ENCODE measurements at regions not wholly inside any gene's neighbourhood (a gene's known extent, or its start where the extent isn't known, plus 50 kb on each side); places are given as distances from the start of the nearest gene placed in this dataset.

DNA sequence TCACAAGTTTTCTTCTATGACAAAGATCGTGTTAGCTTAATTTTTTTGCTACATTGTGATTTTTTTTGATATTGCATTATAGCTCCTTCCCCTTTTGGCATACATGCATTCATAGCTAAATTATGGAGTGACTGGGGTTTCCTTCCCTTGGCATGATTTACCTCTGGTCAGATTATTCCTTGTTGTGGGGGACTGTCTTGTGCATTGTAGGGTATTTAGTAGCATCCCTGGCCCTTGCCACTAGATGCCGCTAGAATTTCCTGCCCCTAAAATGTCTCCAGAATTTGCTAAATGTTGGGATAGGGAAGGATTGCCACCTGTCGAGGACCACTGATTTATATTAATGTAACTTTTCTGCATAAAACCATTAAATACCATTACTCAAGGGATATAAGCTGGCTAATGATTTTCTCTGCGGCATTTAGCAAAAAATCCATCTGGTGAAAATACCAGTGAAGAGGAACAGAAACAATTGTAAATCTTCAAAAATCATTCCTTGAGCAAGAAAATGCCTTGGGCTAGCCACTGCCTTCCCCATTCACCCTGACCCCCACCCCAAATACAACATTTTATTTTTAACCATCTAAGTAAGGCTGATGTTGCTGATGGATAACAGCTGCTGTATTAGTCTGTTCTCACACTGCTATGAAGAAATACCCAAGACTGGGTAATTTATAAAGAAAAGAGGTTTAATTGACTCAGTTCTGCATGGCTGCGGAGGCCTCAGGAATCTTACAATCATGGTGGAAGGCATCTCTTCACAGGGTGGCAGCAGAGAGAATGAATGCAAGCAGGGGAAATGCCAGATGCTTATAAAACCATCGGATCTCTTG is 195.2 kb downstream of the MAP2K6 start:
- Mint-ChIP-seq H3K9me3 (peaks cover 5% of the 10 kb centered on the region), H3K4me3 (no peak overlapping the region), H3K36me3 (ENCODE audit: low read depth) (no peaks in the 10 kb centered on the region), H3K27me3 (ENCODE audit: low read depth) (no peaks in the 10 kb centered on the region), H3K27ac (peak overlapping the region in 1 of 3 experiments; percentile 14), H3K4me1 (peaks cover 34% of the 10 kb centered on the region)
- peak; percentile 34 to 49 (median 48) for TF ChIP-seq CTCF (IDR thresholded peaks at IDR 0.05; ENCODE audit: unreplicated experiment in 3 of 3)

- H3K4me3 Mint-ChIP-seq, result no peak overlapping the region
- no peak overlapping the region for H3K27ac Mint-ChIP-seq
- no peaks in the 10 kb centered on the region for H3K27me3 Mint-ChIP-seq (ENCODE audit: low read depth)
- H3K9me3 Mint-ChIP-seq, result peaks cover 35% of the 10 kb centered on the region
- TF ChIP-seq CTCF (IDR thresholded peaks at IDR 0.05; ENCODE audit: unreplicated experiment in 3 of 3), result no peak
- no peaks in the 10 kb centered on the region for H3K4me1 Mint-ChIP-seq
- no peaks in the 10 kb centered on the region for H3K36me3 Mint-ChIP-seq (ENCODE audit: low read depth)
Measured at GRCh38 chr17:69620363-69620762, 205.9 kb downstream of the MAP2K6 start.

- TF ChIP-seq CTCF (IDR thresholded peaks at IDR 0.05; ENCODE audit: unreplicated experiment in 3 of 3), result no peak
- Mint-ChIP-seq H3K27ac (no peak overlapping the region), H3K9me3 (peaks cover 22% of the 10 kb centered on the region)
Measured at GRCh38 chr17:69625474-69625873, 211.0 kb downstream of the MAP2K6 start.

GRCh38 chr17:69630056-69630635 is 215.6 kb downstream of the MAP2K6 start:
- H3K4me1 Mint-ChIP-seq, result no peaks in the 10 kb centered on the region
- no peak overlapping the region for H3K27ac Mint-ChIP-seq
- TF ChIP-seq CTCF (IDR thresholded peaks at IDR 0.05; ENCODE audit: unreplicated experiment in 3 of 3), result no peak
- H3K27me3 Mint-ChIP-seq (ENCODE audit: low read depth), result no peaks in the 10 kb centered on the region
- peaks cover 21% of the 10 kb centered on the region for H3K9me3 Mint-ChIP-seq
- H3K36me3 Mint-ChIP-seq (ENCODE audit: low read depth), result no peaks in the 10 kb centered on the region
- H3K4me3 Mint-ChIP-seq, result no peak overlapping the region

More at GRCh38 chr17:69625474-69625873, 211.0 kb downstream of the MAP2K6 start:
- Mint-ChIP-seq H3K27me3 (ENCODE audit: low read depth) (no peaks in the 10 kb centered on the region), H3K4me3 (no peak overlapping the region), H3K4me1 (no peaks in the 10 kb centered on the region), H3K36me3 (ENCODE audit: low read depth) (no peaks in the 10 kb centered on the region)

GRCh38 chr17:69634844-69635243 is 220.3 kb downstream of the MAP2K6 start:
- Mint-ChIP-seq H3K4me3 (no peak overlapping the region), H3K4me1 (peaks cover 10% of the 10 kb centered on the region), H3K27me3 (ENCODE audit: low read depth) (no peaks in the 10 kb centered on the region)

More at GRCh38 chr17:69634844-69635243, 220.3 kb downstream of the MAP2K6 start:
- no peak for TF ChIP-seq CTCF (IDR thresholded peaks at IDR 0.05; ENCODE audit: unreplicated experiment in 3 of 3)
- H3K27ac Mint-ChIP-seq, result no peak overlapping the region
- no peaks in the 10 kb centered on the region for H3K36me3 Mint-ChIP-seq (ENCODE audit: low read depth)
- peaks cover 17% of the 10 kb centered on the region for H3K9me3 Mint-ChIP-seq

Measured in nephron (organoid).